ENCODE measurements at regions not wholly inside any gene's neighbourhood (a gene's known extent, or its start where the extent isn't known, plus 50 kb on each side); places are given as distances from the start of the nearest gene placed in this dataset.
"Not testable (repeated sequence)": the region's sequence is repeated elsewhere in the genome, so short reads cannot be mapped to it uniquely, and the experiment has no call there.

DNA sequence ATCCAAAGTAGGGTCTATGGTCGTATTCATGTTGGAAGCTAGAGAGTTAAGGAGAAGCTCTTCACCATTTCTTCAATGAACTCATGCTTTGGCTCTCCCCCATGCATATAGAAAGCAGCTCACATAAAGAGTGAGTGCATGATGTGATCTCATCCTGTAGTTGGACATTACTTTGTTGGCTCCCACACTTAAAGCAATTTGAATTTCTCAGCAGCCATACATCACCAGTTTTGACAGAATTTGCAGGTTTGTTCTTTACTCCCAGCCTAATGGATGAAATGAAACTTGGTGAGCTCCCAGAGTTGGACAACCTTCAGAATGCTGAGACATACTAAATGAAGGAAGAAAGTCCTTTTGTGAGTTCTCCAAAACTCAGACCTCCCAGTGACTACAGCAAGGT lies 613.5 kb downstream of the IQCM start:
- H3K27ac ChIP-seq (ENCODE audit: low read length): no peak overlapping the region
- H3K4me1 ChIP-seq (ENCODE audit: control insufficient read depth, low read depth, low read length): no peaks in the 10 kb centered on the region
- no peaks in the 10 kb centered on the region for H3K36me3 ChIP-seq (ENCODE audit: control insufficient read depth, low read depth, low read length)
- no peaks in the 10 kb centered on the region for H3K9me3 ChIP-seq (ENCODE audit: control insufficient read depth, low read depth, low read length)
- no peak overlapping the region for H3K9ac ChIP-seq (ENCODE audit: low read length)
- no peaks in the 10 kb centered on the region for H3K27me3 ChIP-seq (ENCODE audit: control insufficient read depth, insufficient read depth, low read length)
- no peak overlapping the region for H3K4me3 ChIP-seq (ENCODE audit: low read length)

DNA sequence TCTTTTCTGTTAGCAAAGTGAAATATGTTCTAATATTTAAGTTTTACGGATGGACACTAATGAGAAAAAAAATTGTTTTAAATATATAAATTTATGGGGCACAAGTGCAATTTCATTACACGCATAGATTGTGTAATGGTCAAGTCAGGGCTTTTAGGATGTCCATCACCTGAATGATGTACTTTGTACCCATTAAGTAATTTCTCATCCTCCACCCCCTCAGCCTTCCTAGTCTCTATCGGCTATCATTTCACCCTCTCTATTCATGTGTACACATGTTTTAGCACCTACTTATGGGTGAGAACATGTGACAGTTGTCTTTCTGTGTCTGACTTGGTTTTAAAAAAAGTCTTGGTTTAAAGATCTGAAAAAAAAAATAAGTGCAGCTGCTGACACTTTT lies 616.0 kb downstream of the IQCM start:
- no peak overlapping the region for H3K9ac ChIP-seq (ENCODE audit: low read length)
- H3K36me3 ChIP-seq (ENCODE audit: control insufficient read depth, low read depth, low read length): no peaks in the 10 kb centered on the region
- no peak overlapping the region for H3K27ac ChIP-seq (ENCODE audit: low read length)
- H3K27me3 ChIP-seq (ENCODE audit: control insufficient read depth, insufficient read depth, low read length): no peaks in the 10 kb centered on the region
- H3K9me3 ChIP-seq (ENCODE audit: control insufficient read depth, low read depth, low read length): no peaks in the 10 kb centered on the region
- H3K4me3 ChIP-seq (ENCODE audit: low read length): no peak overlapping the region
- H3K4me1 ChIP-seq (ENCODE audit: control insufficient read depth, low read depth, low read length): no peaks in the 10 kb centered on the region

DNA sequence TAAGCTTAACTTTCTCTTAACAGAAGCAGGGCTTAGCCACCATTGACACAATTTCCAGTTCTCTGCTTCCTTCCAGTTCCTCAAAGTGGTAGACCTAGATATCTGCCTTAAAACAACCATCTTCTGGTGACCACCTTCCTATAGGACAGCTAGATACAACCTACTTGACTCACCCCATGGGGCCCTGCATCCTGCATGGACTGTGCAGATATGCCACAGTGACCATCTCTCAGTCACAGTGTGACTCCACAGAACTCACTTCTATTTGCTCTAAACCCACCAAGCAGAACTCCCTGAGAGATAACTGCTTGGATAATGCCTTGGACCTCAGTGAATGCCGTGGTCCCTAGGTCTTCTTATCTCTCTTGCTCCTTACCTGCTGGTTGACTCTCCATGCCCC lies 621.6 kb downstream of the IQCM start:
- Histone ChIP-seq H3K27ac (ENCODE audit: low read length) (no peak overlapping the region), H3K4me1 (ENCODE audit: control insufficient read depth, low read depth, low read length) (no peaks in the 10 kb centered on the region), H3K4me3 (ENCODE audit: low read length) (no peak overlapping the region), H3K9me3 (ENCODE audit: control insufficient read depth, low read depth, low read length) (no peaks in the 10 kb centered on the region), H3K9ac (ENCODE audit: low read length) (no peak overlapping the region), H3K36me3 (ENCODE audit: control insufficient read depth, low read depth, low read length) (no peaks in the 10 kb centered on the region), H3K27me3 (ENCODE audit: control insufficient read depth, insufficient read depth, low read length) (no peaks in the 10 kb centered on the region)

- no peaks in the 10 kb centered on the region for H3K9me3 ChIP-seq (ENCODE audit: control insufficient read depth, low read depth, low read length)
- H3K27ac ChIP-seq (ENCODE audit: low read length): no peak overlapping the region
- H3K4me3 ChIP-seq (ENCODE audit: low read length): no peak overlapping the region
- H3K36me3 ChIP-seq (ENCODE audit: control insufficient read depth, low read depth, low read length): no peaks in the 10 kb centered on the region
- no peaks in the 10 kb centered on the region for H3K27me3 ChIP-seq (ENCODE audit: control insufficient read depth, insufficient read depth, low read length)
- no peak overlapping the region for H3K9ac ChIP-seq (ENCODE audit: low read length)
- H3K4me1 ChIP-seq (ENCODE audit: control insufficient read depth, low read depth, low read length): peaks cover 7% of the 10 kb centered on the region
These were observed 627.9 kb downstream of the IQCM start for GRCh38 chr4:149187726-149188125.

- no peak overlapping the region for H3K9ac ChIP-seq (ENCODE audit: low read length)
- no peak overlapping the region for H3K4me3 ChIP-seq (ENCODE audit: low read length)
- no peaks in the 10 kb centered on the region for H3K27me3 ChIP-seq (ENCODE audit: control insufficient read depth, insufficient read depth, low read length)
- no peaks in the 10 kb centered on the region for H3K9me3 ChIP-seq (ENCODE audit: control insufficient read depth, low read depth, low read length)
- H3K36me3 ChIP-seq (ENCODE audit: control insufficient read depth, low read depth, low read length): no peaks in the 10 kb centered on the region
- H3K27ac ChIP-seq (ENCODE audit: low read length): no peak overlapping the region
- peaks cover 7% of the 10 kb centered on the region for H3K4me1 ChIP-seq (ENCODE audit: control insufficient read depth, low read depth, low read length)
These were observed 632.0 kb downstream of the IQCM start for GRCh38 chr4:149183638-149184037.

DNA sequence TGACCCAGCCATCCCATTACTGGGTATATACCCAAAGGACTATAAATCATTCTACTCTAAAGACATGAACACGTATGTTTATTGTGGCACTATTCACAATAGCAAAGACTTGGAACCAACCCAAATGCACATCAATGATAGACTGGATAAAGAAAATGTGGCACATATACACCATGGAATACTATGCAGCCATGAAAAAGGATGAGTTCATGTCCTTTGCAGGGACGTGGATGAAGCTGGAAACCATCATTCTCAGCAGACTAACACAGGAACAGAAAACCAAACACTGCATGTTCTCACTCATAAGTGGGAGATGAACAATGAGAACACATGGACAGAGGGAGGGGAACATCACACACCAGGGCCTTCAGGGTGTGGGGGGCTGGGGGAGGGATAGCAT lies 634.2 kb downstream of the IQCM start:
- not testable (repeated sequence) for H3K27me3 ChIP-seq (ENCODE audit: control insufficient read depth, insufficient read depth, low read length); H3K27ac ChIP-seq (ENCODE audit: low read length); H3K4me1 ChIP-seq (ENCODE audit: control insufficient read depth, low read depth, low read length); H3K9ac ChIP-seq (ENCODE audit: low read length); H3K4me3 ChIP-seq (ENCODE audit: low read length); H3K9me3 ChIP-seq (ENCODE audit: control insufficient read depth, low read depth, low read length); H3K36me3 ChIP-seq (ENCODE audit: control insufficient read depth, low read depth, low read length)

DNA sequence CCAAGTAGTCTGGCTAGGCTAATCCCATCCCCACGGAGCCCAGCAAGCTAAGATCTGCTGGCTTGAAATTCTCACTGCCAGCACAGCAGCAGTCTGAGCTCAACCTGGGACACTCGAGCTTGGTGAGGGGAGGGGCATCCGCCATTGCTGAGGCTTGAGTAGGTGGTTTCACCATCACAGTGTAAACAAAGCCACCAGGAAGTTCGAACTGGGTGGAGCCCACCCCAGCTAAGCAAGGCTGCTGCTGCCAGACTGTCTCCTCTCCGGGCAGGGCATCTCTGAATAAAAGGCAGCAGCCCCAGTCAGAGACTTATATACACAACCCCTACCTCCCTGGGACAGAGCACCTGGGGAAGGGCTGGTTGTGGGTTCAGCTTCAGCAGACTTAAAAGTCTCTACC lies 639.6 kb downstream of the IQCM start:
- H3K4me3 ChIP-seq (ENCODE audit: low read length): no peak overlapping the region
- H3K27ac ChIP-seq (ENCODE audit: low read length): no peak overlapping the region
- H3K27me3 ChIP-seq (ENCODE audit: control insufficient read depth, insufficient read depth, low read length): no peaks in the 10 kb centered on the region
- H3K9me3 ChIP-seq (ENCODE audit: control insufficient read depth, low read depth, low read length): no peaks in the 10 kb centered on the region
- no peak overlapping the region for H3K9ac ChIP-seq (ENCODE audit: low read length)
- H3K36me3 ChIP-seq (ENCODE audit: control insufficient read depth, low read depth, low read length): no peaks in the 10 kb centered on the region
- no peaks in the 10 kb centered on the region for H3K4me1 ChIP-seq (ENCODE audit: control insufficient read depth, low read depth, low read length)

- H3K9ac ChIP-seq (ENCODE audit: low read length): no peak overlapping the region
- no peaks in the 10 kb centered on the region for H3K27me3 ChIP-seq (ENCODE audit: control insufficient read depth, insufficient read depth, low read length)
- no peak overlapping the region for H3K27ac ChIP-seq (ENCODE audit: low read length)
- H3K4me3 ChIP-seq (ENCODE audit: low read length): no peak overlapping the region
- H3K36me3 ChIP-seq (ENCODE audit: control insufficient read depth, low read depth, low read length): no peaks in the 10 kb centered on the region
- no peaks in the 10 kb centered on the region for H3K9me3 ChIP-seq (ENCODE audit: control insufficient read depth, low read depth, low read length)
- H3K4me1 ChIP-seq (ENCODE audit: control insufficient read depth, low read depth, low read length): no peaks in the 10 kb centered on the region
These were observed 640.1 kb downstream of the IQCM start for GRCh38 chr4:149175549-149175948.

DNA sequence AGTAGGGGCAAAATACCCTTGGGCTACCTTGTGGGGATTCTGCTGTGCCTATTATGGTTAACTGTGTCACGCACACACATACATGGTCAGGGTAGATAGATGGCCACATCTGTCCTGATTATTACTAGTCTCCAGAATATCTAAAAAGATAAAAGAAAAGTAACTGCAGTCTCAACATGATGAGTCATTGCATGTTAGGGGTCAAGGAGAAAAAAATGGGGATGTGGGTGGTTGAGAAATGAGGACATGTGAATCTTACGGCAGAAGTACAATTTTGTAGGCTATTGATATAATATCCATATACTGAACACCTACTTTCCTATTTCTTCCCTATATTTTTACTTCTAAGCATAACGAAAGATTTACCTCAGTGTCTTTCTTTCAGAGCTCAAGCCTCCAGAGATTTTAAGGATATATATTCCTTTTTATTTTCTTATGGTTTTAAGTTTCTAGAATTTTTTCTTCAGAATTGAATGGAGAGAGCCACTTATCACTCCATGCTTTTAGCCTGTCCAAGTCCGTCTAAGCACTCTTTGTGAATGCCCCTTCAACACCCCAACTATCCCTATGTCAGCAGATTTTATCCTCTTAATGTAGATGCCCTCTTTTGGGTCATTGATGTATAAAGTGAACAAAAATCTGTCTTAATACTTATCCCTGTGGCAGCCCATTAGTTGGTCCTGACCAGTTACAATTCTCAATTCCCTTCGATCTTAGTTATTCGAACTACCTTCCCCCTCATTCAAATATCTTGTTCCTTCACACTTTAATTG lies 642.2 kb downstream of the IQCM start:
- Histone ChIP-seq H3K27ac (ENCODE audit: low read length) (no peak overlapping the region), H3K27me3 (ENCODE audit: control insufficient read depth, insufficient read depth, low read length) (no peaks in the 10 kb centered on the region), H3K4me1 (ENCODE audit: control insufficient read depth, low read depth, low read length) (no peaks in the 10 kb centered on the region), H3K4me3 (ENCODE audit: low read length) (no peak overlapping the region), H3K9me3 (ENCODE audit: control insufficient read depth, low read depth, low read length) (no peaks in the 10 kb centered on the region), H3K9ac (ENCODE audit: low read length) (no peak overlapping the region), H3K36me3 (ENCODE audit: control insufficient read depth, low read depth, low read length) (no peaks in the 10 kb centered on the region)

- no peaks in the 10 kb centered on the region for H3K27me3 ChIP-seq (ENCODE audit: control insufficient read depth, insufficient read depth, low read length)
These were observed 647.0 kb downstream of the IQCM start for GRCh38 chr4:149168645-149169044.

DNA sequence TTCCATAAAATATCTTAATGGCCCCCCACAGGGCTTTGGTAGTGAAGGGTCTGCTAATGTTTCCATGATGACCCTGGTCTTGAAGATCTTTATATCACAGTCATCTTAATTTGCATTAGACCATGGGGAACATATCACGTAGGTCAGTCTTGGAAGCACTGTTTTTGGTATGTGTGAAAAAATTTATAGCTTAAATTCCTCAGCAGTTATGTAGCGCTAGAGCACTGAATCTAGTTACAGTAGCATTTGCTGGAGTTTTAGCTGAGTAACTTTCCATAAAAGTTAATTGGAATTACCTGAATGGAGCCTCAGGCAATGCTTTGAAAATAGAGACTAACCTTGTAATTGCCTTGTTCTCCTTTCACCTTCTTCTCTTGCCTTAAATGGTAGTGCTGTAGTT lies 648.8 kb downstream of the IQCM start:
- H3K9me3 ChIP-seq (ENCODE audit: control insufficient read depth, low read depth, low read length): no peaks in the 10 kb centered on the region
- H3K4me1 ChIP-seq (ENCODE audit: control insufficient read depth, low read depth, low read length): peaks cover 26% of the 10 kb centered on the region
- no peaks in the 10 kb centered on the region for H3K27me3 ChIP-seq (ENCODE audit: control insufficient read depth, insufficient read depth, low read length)
- H3K36me3 ChIP-seq (ENCODE audit: control insufficient read depth, low read depth, low read length): no peaks in the 10 kb centered on the region
- no peak overlapping the region for H3K27ac ChIP-seq (ENCODE audit: low read length)
- H3K9ac ChIP-seq (ENCODE audit: low read length): no peak overlapping the region
- H3K4me3 ChIP-seq (ENCODE audit: low read length): no peak overlapping the region

More at GRCh38 chr4:149168645-149169044, 647.0 kb downstream of the IQCM start:
- Histone ChIP-seq H3K9ac (ENCODE audit: low read length) (no peak overlapping the region), H3K27ac (ENCODE audit: low read length) (no peak overlapping the region), H3K4me1 (ENCODE audit: control insufficient read depth, low read depth, low read length) (peaks cover 26% of the 10 kb centered on the region), H3K9me3 (ENCODE audit: control insufficient read depth, low read depth, low read length) (no peaks in the 10 kb centered on the region), H3K4me3 (ENCODE audit: low read length) (no peak overlapping the region), H3K36me3 (ENCODE audit: control insufficient read depth, low read depth, low read length) (no peaks in the 10 kb centered on the region)

DNA sequence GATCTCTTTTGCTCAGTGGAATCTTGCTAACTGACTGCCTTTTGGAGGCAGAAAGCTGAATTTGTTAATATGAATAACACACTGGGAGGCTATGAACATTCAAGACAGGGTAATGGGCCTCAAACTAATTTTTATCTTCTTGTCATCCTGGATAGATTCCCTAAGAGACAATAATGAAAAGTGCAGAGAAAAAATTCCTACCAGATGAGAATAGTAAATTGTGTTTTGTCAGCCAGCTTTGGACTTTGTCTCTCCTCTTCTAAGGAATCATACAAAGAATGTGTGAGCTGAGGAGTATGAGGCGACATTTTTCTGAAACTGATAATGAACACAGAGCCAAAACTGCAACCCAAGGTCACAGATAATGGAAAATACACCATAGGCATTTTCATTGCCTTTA lies 649.3 kb downstream of the IQCM start:
- no peak overlapping the region for H3K4me3 ChIP-seq (ENCODE audit: low read length)
- no peaks in the 10 kb centered on the region for H3K27me3 ChIP-seq (ENCODE audit: control insufficient read depth, insufficient read depth, low read length)
- H3K36me3 ChIP-seq (ENCODE audit: control insufficient read depth, low read depth, low read length): no peaks in the 10 kb centered on the region
- H3K9ac ChIP-seq (ENCODE audit: low read length): no peak overlapping the region
- no peak overlapping the region for H3K27ac ChIP-seq (ENCODE audit: low read length)
- peaks cover 26% of the 10 kb centered on the region for H3K4me1 ChIP-seq (ENCODE audit: control insufficient read depth, low read depth, low read length)
- H3K9me3 ChIP-seq (ENCODE audit: control insufficient read depth, low read depth, low read length): no peaks in the 10 kb centered on the region

Data from iPS-18a (cell line).